ENCODE measurements at regions not wholly inside any gene's neighbourhood (a gene's known extent, or its start where the extent isn't known, plus 50 kb on each side); places are given as distances from the start of the nearest gene placed in this dataset.

DNA sequence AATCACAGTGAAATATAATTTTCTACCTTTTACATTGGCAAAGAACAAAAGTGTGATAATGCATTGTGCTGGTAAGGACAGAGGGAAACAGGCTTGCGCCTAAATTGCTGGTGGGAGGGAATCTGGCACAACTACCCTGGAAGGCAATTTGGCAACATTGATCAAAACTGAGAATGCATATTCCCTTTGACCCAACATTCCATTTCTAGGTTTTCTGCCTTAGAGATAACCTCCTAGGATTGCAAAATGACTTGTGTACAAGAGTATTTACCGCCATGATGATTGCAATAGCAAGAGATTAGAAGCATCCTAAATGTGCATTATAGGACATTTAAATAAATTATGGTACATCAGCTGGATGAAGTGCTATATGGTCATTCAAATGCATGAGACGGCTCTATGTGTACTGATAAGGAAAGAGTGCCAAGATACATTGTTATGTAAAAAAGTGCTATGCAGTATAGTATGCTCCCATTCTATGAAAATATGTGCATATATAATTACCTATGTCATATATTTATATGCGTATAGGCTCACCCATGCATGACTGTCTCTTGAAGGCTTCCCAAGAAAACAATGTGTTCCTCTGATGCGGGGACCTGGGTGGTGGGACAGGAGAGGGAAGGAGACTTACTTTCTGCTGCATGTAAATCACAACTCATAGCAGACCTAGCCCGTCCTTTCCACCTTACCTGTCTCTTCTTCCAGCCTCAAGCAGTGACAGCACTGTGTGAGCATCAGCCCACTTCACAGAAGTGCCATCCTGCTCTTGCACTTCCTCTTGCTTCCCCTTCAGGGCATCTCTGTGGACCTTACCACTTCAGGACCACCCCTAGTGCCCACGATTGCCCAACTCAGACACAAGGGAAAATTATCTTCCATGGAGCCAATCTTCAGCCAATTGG is 249.9 kb upstream of the TLE3 start:
- TF ChIP-seq, protein P1, sequence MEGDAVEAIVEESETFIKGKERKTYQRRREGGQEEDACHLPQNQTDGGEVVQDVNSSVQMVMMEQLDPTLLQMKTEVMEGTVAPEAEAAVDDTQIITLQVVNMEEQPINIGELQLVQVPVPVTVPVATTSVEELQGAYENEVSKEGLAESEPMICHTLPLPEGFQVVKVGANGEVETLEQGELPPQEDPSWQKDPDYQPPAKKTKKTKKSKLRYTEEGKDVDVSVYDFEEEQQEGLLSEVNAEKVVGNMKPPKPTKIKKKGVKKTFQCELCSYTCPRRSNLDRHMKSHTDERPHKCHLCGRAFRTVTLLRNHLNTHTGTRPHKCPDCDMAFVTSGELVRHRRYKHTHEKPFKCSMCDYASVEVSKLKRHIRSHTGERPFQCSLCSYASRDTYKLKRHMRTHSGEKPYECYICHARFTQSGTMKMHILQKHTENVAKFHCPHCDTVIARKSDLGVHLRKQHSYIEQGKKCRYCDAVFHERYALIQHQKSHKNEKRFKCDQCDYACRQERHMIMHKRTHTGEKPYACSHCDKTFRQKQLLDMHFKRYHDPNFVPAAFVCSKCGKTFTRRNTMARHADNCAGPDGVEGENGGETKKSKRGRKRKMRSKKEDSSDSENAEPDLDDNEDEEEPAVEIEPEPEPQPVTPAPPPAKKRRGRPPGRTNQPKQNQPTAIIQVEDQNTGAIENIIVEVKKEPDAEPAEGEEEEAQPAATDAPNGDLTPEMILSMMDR (IDR thresholded peaks at IDR 0.05) = no peak
- TF ChIP-seq POLR2A (IDR thresholded peaks at IDR 0.05) = no peak
